Calu3 (cell line): ENCODE measurements at regions not wholly inside any gene's neighbourhood (a gene's known extent, or its start where the extent isn't known, plus 50 kb on each side); places are given as distances from the start of the nearest gene placed in this dataset.

Experiments
- BruUV-seq: library from RNA; stranded (reverse); fragments of 400-500 nt; replicated peaks from 2 replicates; lab custom pipeline; 2021; lab: Mats Ljungman, UMichigan
- CTCF ChIA-PET: fragments of 300-600 bp; sonication (Branson Sonifier 250); formaldehyde crosslinking; loops from one replicate; lab custom pipeline; 2022; ENCODE audit warnings: antibody characterized with exemption; lab: Charles Lee
- DNase-seq: peaks from one replicate; pipeline ENCODE4 v3.0.0; 2022
- H3K27ac Mint-ChIP-seq: one replicate; pipeline ENCODE4 v1.8.0; 2022; ENCODE audit warnings: mixed read lengths; ENCODE audit not compliant: unreplicated experiment
- H3K27me3 Mint-ChIP-seq: one replicate; pipeline ENCODE4 v1.8.0; 2022; ENCODE audit warnings: mixed read lengths; ENCODE audit not compliant: unreplicated experiment
- H3K36me3 Mint-ChIP-seq: one replicate; pipeline ENCODE4 v1.8.0; 2022; ENCODE audit warnings: mild to moderate bottlenecking, moderate library complexity, mixed read lengths; ENCODE audit not compliant: insufficient read depth, unreplicated experiment
- H3K4me1 Mint-ChIP-seq: one replicate; pipeline ENCODE4 v1.8.0; 2022; ENCODE audit warnings: mild to moderate bottlenecking, low read depth, mixed read lengths; ENCODE audit not compliant: unreplicated experiment
- H3K4me3 Mint-ChIP-seq: one replicate; pipeline ENCODE4 v1.8.0; 2022; ENCODE audit warnings: mild to moderate bottlenecking, low read depth, moderate library complexity, mixed read lengths; ENCODE audit not compliant: unreplicated experiment
- H3K9me3 Mint-ChIP-seq: one replicate; pipeline ENCODE4 v1.8.0; 2022; ENCODE audit warnings: low read depth, mixed read lengths; ENCODE audit not compliant: unreplicated experiment
- intact Hi-C: fragments of 100-400 bp; cut with micrococcal nuclease; formaldehyde crosslinking; loops from one replicate; pipeline ENCODE4 v1.10.0; 2022; ENCODE audit not compliant: unreplicated experiment
- TF ChIP-seq, protein P1 (sequence below): fragments of 200-600 bp; IDR thresholded peaks from one replicate; pipeline ENCODE4 v1.8.0; 2022; ENCODE audit warnings: antibody characterized with exemption; ENCODE audit not compliant: unreplicated experiment

DNA sequence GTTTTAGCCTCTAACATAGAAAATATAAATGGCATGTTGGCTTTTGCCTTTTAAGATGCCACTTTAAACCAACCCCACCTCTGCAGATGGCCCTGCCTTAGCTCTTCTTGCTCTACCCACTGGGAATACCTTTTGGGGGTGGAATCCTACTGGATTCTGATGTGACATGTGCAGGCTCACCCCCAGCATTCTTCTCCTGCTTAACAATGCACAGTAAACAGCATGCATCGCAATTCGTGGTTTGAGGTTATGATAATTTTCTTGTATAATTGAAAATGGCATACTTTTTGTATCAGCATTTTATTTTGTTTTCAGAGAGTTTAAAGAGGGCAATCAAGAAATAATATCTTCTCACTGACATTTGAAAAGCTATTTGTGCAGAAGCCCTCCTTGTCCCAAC is 167.9 kb downstream of the AREG start:
- Mint-ChIP-seq H3K27ac (no peak overlapping the region), H3K36me3 (no peaks in the 10 kb centered on the region), H3K4me1 (peaks cover 27% of the 10 kb centered on the region), H3K4me3 (no peak overlapping the region), H3K9me3 (peaks cover 3% of the 10 kb centered on the region), H3K27me3 (no peaks in the 10 kb centered on the region)
- TF ChIP-seq, protein P1, sequence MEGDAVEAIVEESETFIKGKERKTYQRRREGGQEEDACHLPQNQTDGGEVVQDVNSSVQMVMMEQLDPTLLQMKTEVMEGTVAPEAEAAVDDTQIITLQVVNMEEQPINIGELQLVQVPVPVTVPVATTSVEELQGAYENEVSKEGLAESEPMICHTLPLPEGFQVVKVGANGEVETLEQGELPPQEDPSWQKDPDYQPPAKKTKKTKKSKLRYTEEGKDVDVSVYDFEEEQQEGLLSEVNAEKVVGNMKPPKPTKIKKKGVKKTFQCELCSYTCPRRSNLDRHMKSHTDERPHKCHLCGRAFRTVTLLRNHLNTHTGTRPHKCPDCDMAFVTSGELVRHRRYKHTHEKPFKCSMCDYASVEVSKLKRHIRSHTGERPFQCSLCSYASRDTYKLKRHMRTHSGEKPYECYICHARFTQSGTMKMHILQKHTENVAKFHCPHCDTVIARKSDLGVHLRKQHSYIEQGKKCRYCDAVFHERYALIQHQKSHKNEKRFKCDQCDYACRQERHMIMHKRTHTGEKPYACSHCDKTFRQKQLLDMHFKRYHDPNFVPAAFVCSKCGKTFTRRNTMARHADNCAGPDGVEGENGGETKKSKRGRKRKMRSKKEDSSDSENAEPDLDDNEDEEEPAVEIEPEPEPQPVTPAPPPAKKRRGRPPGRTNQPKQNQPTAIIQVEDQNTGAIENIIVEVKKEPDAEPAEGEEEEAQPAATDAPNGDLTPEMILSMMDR = no peak
- intact Hi-C loops = no loop called here
- CTCF ChIA-PET = no interaction called here
- DNase-seq = no peak
- BruUV-seq = no TSS peak

DNA sequence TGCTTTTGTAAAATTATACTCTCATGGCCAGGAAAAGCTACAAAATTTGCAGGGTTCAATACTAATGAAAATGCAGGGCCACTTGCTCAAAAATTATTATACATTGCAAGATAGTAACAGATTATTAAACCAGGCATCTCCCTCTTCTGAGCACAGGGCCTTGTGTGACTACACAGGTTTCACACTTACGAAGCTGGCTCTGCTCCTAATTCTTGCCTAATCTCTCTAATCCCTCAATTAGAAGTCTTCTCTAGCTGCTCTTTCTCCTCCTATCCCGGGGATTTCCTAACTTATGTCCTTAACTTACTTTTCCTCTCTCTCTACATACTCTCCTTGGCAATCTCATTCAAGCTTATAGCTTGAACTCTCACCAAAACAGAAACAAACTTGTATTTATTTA is 168.3 kb downstream of the AREG start:
- Mint-ChIP-seq H3K9me3 (peaks cover 3% of the 10 kb centered on the region), H3K27ac (no peak overlapping the region), H3K4me1 (peaks cover 27% of the 10 kb centered on the region), H3K36me3 (peaks cover 1% of the 10 kb centered on the region), H3K27me3 (no peaks in the 10 kb centered on the region), H3K4me3 (no peak overlapping the region)
- no peak for DNase-seq
- BruUV-seq = no TSS peak
- CTCF ChIA-PET = no interaction called here
- intact Hi-C loops = no loop called here
- TF ChIP-seq, protein P1 = no peak

DNA sequence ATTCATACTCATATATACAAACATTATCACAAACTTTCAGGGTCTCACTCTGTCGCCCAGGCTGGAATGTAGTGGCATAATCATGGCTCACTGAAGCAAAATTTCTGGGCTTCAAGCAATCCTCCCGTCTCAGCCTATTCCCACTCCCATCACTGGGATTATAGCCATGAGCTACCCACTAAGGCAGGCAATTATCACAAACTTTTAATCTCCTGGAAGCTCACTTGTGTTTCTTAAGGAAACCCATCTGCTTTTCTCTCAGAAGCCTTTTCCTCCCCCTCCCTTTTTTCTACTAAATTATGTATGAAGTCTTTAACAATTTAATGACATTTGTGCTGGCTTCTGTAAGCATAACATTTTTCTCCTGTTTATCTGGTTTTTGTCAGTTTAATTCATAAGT is 170.5 kb downstream of the AREG start:
- H3K4me1 Mint-ChIP-seq = peaks cover 41% of the 10 kb centered on the region
- TF ChIP-seq, protein P1 = no peak
- H3K4me3 Mint-ChIP-seq = no peak overlapping the region
- no TSS peak for BruUV-seq
- no peaks in the 10 kb centered on the region for H3K27me3 Mint-ChIP-seq
- peak overlapping the region; percentile 10 for H3K27ac Mint-ChIP-seq
- H3K36me3 Mint-ChIP-seq = peaks cover 14% of the 10 kb centered on the region
- no peak for DNase-seq
- intact Hi-C loops = no loop called here
- CTCF ChIA-PET = no interaction called here
- peaks cover 3% of the 10 kb centered on the region for H3K9me3 Mint-ChIP-seq

DNA sequence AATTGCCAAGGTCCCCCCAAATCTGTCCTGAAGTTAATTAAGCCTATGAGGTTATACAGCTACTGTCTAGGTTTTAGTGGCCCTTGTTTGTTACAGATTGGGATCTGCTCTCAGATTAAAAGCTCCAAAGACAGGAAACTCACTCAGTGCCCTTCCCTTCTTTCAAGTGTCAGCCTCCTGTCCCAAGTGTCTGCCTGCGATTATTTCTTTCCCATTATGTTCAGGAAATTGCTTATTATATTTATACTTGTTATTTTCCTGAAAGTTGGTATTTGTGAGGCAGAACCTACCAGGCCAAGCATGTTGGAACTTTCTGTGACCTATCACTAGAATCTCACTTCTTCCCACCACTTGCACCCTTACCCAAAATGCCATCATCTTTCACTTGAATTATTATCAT is 173.2 kb downstream of the AREG start:
- Mint-ChIP-seq H3K9me3 (peaks cover 3% of the 10 kb centered on the region), H3K36me3 (peaks cover 20% of the 10 kb centered on the region), H3K27me3 (no peaks in the 10 kb centered on the region), H3K4me3 (no peak overlapping the region), H3K4me1 (peaks cover 37% of the 10 kb centered on the region), H3K27ac (peak overlapping the region; percentile 90)
- intact Hi-C loops = loop anchor here (1.0 kb wide), 1 partner anchor 72 kb away; no protein-coding TSS in a partner anchor
- DNase-seq = no peak
- CTCF ChIA-PET = interaction anchor here (0.9 to 1.3 kb wide), 3 partner anchors 35 to 83 kb away, joined by 3 to 5 read pairs (median 5); no protein-coding TSS in a partner anchor
- no TSS peak for BruUV-seq
- TF ChIP-seq, protein P1 = no peak
